ENCODE measurements at regions not wholly inside any gene's neighbourhood (a gene's known extent, or its start where the extent isn't known, plus 50 kb on each side); places are given as distances from the start of the nearest gene placed in this dataset.

DNA sequence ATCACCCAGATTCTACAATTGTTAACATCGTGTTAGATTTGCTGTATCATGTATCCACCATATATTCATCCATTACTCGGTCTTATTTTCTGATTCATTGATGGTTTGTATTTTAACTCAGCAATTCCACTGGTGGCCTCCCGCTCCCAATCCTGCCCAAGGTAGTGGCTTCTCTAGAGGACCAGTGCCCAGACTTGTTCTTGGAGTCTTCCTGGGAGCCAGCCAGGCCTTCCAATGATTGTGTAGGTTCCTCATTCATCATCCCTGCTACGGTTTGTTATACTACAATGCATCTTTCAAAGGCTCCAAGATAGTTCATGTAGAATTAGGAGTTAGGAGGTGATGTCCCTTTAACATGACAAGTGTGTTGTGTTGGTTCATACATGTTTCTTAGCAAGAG, 451.1 kb downstream of the SETD4 start:
- TF ChIP-seq, protein P1, sequence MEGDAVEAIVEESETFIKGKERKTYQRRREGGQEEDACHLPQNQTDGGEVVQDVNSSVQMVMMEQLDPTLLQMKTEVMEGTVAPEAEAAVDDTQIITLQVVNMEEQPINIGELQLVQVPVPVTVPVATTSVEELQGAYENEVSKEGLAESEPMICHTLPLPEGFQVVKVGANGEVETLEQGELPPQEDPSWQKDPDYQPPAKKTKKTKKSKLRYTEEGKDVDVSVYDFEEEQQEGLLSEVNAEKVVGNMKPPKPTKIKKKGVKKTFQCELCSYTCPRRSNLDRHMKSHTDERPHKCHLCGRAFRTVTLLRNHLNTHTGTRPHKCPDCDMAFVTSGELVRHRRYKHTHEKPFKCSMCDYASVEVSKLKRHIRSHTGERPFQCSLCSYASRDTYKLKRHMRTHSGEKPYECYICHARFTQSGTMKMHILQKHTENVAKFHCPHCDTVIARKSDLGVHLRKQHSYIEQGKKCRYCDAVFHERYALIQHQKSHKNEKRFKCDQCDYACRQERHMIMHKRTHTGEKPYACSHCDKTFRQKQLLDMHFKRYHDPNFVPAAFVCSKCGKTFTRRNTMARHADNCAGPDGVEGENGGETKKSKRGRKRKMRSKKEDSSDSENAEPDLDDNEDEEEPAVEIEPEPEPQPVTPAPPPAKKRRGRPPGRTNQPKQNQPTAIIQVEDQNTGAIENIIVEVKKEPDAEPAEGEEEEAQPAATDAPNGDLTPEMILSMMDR (IDR thresholded peaks at IDR 0.05), result no peak
- no peak for TF ChIP-seq POLR2AphosphoS5 (IDR thresholded peaks at IDR 0.05; ENCODE audit: low read depth, low read length)
